ENCODE measurements at regions not wholly inside any gene's neighbourhood (a gene's known extent, or its start where the extent isn't known, plus 50 kb on each side); places are given as distances from the start of the nearest gene placed in this dataset.

- no peak for TF ChIP-seq ZNF692 (tag by site-specific recombination; IDR thresholded peaks at IDR 0.05)
- TF ChIP-seq ZSCAN18 (tag by site-specific recombination; IDR thresholded peaks at IDR 0.05) = no peak
- TF ChIP-seq TSHZ1 (tag by site-specific recombination; IDR thresholded peaks at IDR 0.05; ENCODE audit: borderline replicate concordance) = no peak
- no peak for TF ChIP-seq ZNF621 (tag by site-specific recombination; IDR thresholded peaks at IDR 0.05)
- TF ChIP-seq ZNF600 (tag by site-specific recombination; IDR thresholded peaks at IDR 0.05) = no peak
- no peak for TF ChIP-seq ZNF391 (tag by site-specific recombination; IDR thresholded peaks at IDR 0.05; ENCODE audit: borderline replicate concordance, low read depth)
- TF ChIP-seq ZNF785 (tag by site-specific recombination; IDR thresholded peaks at IDR 0.05) = no peak
- no peak for TF ChIP-seq ZNF202 (tag by site-specific recombination; IDR thresholded peaks at IDR 0.05; ENCODE audit: borderline replicate concordance)
- no peak for TF ChIP-seq ZNF214 (tag by site-specific recombination; IDR thresholded peaks at IDR 0.05; ENCODE audit: borderline replicate concordance)
- TF ChIP-seq ZNF629 (tag by site-specific recombination; IDR thresholded peaks at IDR 0.05) = no peak
- no peak for TF ChIP-seq KLF17 (tag by site-specific recombination; IDR thresholded peaks at IDR 0.05)
Measured at GRCh38 chr2:234661849-234662248, 165.0 kb upstream of the ARL4C start (continued).

- no peak for TF ChIP-seq ZNF610 (tag by site-specific recombination; IDR thresholded peaks at IDR 0.05; ENCODE audit: borderline replicate concordance)
- no peak for TF ChIP-seq ZBTB10 (tag by site-specific recombination; IDR thresholded peaks at IDR 0.05)
- no peak for TF ChIP-seq ZNF555 (tag by site-specific recombination; conservative IDR thresholded peaks at IDR 0.05)
- TF ChIP-seq ZNF221 (tag by site-specific recombination; IDR thresholded peaks at IDR 0.05; ENCODE audit: borderline replicate concordance) = no peak
- TF ChIP-seq ZSCAN23 (tag by site-specific recombination; IDR thresholded peaks at IDR 0.05) = no peak
- TF ChIP-seq SP2 (tag by site-specific recombination; IDR thresholded peaks at IDR 0.05) = no peak
- no peak for TF ChIP-seq ZNF654 (tag by site-specific recombination; IDR thresholded peaks at IDR 0.05; ENCODE audit: low read depth)
- H3K4me3 ChIP-seq (ENCODE audit: low read depth, low read length) = no peak overlapping the region
- H3K4me1 ChIP-seq (ENCODE audit: control insufficient read depth, insufficient read depth, low read length) = no peaks in the 10 kb centered on the region
- no peaks in the 10 kb centered on the region for H3K9me3 ChIP-seq (ENCODE audit: control insufficient read depth, insufficient read depth, low read depth, low read length)
- ChIA-PET POLR2A (no interaction called here), CTCF (interaction anchor here (0.5 to 0.7 kb wide), 2 partner anchors 8 to 1033 kb away, joined by 3 read pairs; no protein-coding TSS in a partner anchor)
- H3K36me3 ChIP-seq (ENCODE audit: control insufficient read depth in 2 of 2, insufficient read depth in 1 of 2, low read length in 2 of 2) = no peaks in the 10 kb centered on the region
- no peak overlapping the region for H3K27ac ChIP-seq (ENCODE audit: extremely low read depth, low read depth, low read length)
Measured at GRCh38 chr2:234661175-234661574, 164.3 kb upstream of the ARL4C start.

Data from HEK293 (cell line).